PC-3 (cell line): ENCODE measurements at regions not wholly inside any gene's neighbourhood (a gene's known extent, or its start where the extent isn't known, plus 50 kb on each side); places are given as distances from the start of the nearest gene placed in this dataset.

Source experiments
- ATAC-seq: fragments of 200-7000 bp; cut with Tn5 transposase; 2 replicates; pipeline ENCODE4 v1.9.1; 2020; ENCODE audit warnings: mild to moderate bottlenecking, moderate library complexity
- BruUV-seq: library from RNA; stranded (reverse); fragments of 400-500 nt; replicated peaks from 2 replicates; lab custom pipeline; 2021; lab: Mats Ljungman, UMichigan
- CTCF ChIA-PET: fragments of 300-600 bp; sonication (Branson Sonifier 250); formaldehyde crosslinking; loops from one replicate; lab custom pipeline; 2022; ENCODE audit warnings: antibody characterized with exemption; lab: Charles Lee
- POLR2A ChIA-PET: fragments of 300-600 bp; sonication (Branson Sonifier 250); formaldehyde crosslinking; loops from one replicate; lab custom pipeline; 2022; ENCODE audit warnings: antibody characterized with exemption; ENCODE audit not compliant: unreplicated experiment; lab: Charles Lee
- DNase-seq: peaks from one replicate; pipeline ENCODE4 v3.0.0-alpha.2; 2015
- H2AFZ ChIP-seq: fragments of 300-600 bp; sonication (generic); 2 replicates; pipeline ENCODE4 v1.6.0; 2016; ENCODE audit warnings: antibody characterized with exemption, low read length
- H3F3A ChIP-seq: fragments of 300-600 bp; sonication (generic); one replicate; pipeline ENCODE4 v1.6.0; 2017; ENCODE audit warnings: antibody characterized with exemption, low read length, control low read depth, mild to moderate bottlenecking; ENCODE audit not compliant: unreplicated experiment
- H3K27ac ChIP-seq: fragments of 300-600 bp; sonication (generic); 2 replicates; pipeline ENCODE4 v1.5.1; 2016; ENCODE audit warnings: mild to moderate bottlenecking, low read length
- H3K27me3 ChIP-seq: fragments of 300-600 bp; sonication (generic); 2 replicates; pipeline ENCODE4 v1.6.1; 2016; ENCODE audit warnings: low read length, mixed read lengths
- H3K36me3 ChIP-seq: fragments of 300-600 bp; sonication (generic); 2 replicates; pipeline ENCODE4 v1.6.1; 2016; ENCODE audit warnings: low read depth, mixed run types, low read length, mixed read lengths
- H3K4me1 ChIP-seq: fragments of 300-600 bp; sonication (generic); 2 replicates; pipeline ENCODE4 v1.5.1; 2016; ENCODE audit warnings: low read length; ENCODE audit not compliant: insufficient read depth
- H3K4me2 ChIP-seq: fragments of 300-600 bp; sonication (generic); 2 replicates; pipeline ENCODE4 v1.6.0; 2016; ENCODE audit warnings: low read length
- H3K4me3 ChIP-seq: fragments of 300-600 bp; sonication (generic); 2 replicates; pipeline ENCODE4 v1.5.1; 2016; ENCODE audit warnings: mild to moderate bottlenecking, low read length, mixed read lengths
- H3K79me2 ChIP-seq: fragments of 300-600 bp; sonication (generic); 2 replicates; pipeline ENCODE4 v1.6.1; 2017; ENCODE audit warnings: low read length, mixed read lengths
- H3K9ac ChIP-seq: fragments of 300-600 bp; sonication (generic); 2 replicates; pipeline ENCODE4 v1.6.0; 2016; ENCODE audit warnings: mild to moderate bottlenecking, low read length
- H3K9me2 ChIP-seq: fragments of 300-600 bp; sonication (generic); replicated peaks from 2 replicates; pipeline ENCODE4 v1.6.1; 2016; ENCODE audit warnings: mixed run types, low read length, mixed read lengths
- H3K9me3 ChIP-seq: fragments of 300-600 bp; sonication (generic); 2 replicates; pipeline ENCODE4 v1.6.1; 2016; ENCODE audit warnings: low read length, mixed read lengths
- H4K20me1 ChIP-seq: fragments of 300-600 bp; sonication (generic); 2 replicates; pipeline ENCODE4 v1.6.1; 2016; ENCODE audit warnings: low read length, mixed read lengths
- CTCF ChIP-seq: fragments of 300-600 bp; sonication (generic); conservative IDR thresholded peaks from 2 replicates; pipeline ENCODE4 v1.5.1; 2017; ENCODE audit warnings: antibody characterized with exemption, low read depth, mild to moderate bottlenecking, low read length
- EZH2 ChIP-seq: fragments of 300-600 bp; sonication (generic); IDR thresholded peaks from one replicate; pipeline ENCODE4 v1.6.1; 2017; ENCODE audit warnings: antibody characterized with exemption, mild to moderate bottlenecking, low read length; ENCODE audit not compliant: unreplicated experiment
- EZH2phosphoT487 ChIP-seq: fragments of 300-600 bp; sonication (generic); IDR thresholded peaks from 2 replicates; pipeline ENCODE4 v1.6.1; 2018; ENCODE audit warnings: mild to moderate bottlenecking, antibody characterized with exemption, low read length, borderline replicate concordance
- intact Hi-C: fragments of 100-400 bp; cut with micrococcal nuclease; formaldehyde crosslinking; loops from 2 replicates; pipeline ENCODE4 v1.9.0; 2023

GRCh38 chrX:122421434-122422121 is 762.5 kb upstream of the GRIA3 start:
- no peak for DNase-seq
- no peak overlapping the region for H3K4me2 ChIP-seq
- H3K4me1 ChIP-seq = no peaks in the 10 kb centered on the region
- no peaks in the 10 kb centered on the region for H3K79me2 ChIP-seq
- H3K9ac ChIP-seq = no peak overlapping the region
- H3K36me3 ChIP-seq = no peaks in the 10 kb centered on the region
- H3K27me3 ChIP-seq = no peaks in the 10 kb centered on the region
- ChIA-PET POLR2A (no interaction called here), CTCF (no interaction called here)
- no peak overlapping the region for H2AFZ ChIP-seq
- H4K20me1 ChIP-seq = no peaks in the 10 kb centered on the region
- no peak overlapping the region for H3K27ac ChIP-seq
- ATAC-seq = no peak
- no TSS peak for BruUV-seq
- no peaks in the 10 kb centered on the region for H3K9me2 ChIP-seq
- no peaks in the 10 kb centered on the region for H3K9me3 ChIP-seq
- no peak for TF ChIP-seq EZH2
- no peak for TF ChIP-seq EZH2phosphoT487
- no peak for TF ChIP-seq CTCF
- H3F3A ChIP-seq = no peaks in the 10 kb centered on the region
- intact Hi-C loops = no loop called here
- H3K4me3 ChIP-seq = no peak overlapping the region

DNA sequence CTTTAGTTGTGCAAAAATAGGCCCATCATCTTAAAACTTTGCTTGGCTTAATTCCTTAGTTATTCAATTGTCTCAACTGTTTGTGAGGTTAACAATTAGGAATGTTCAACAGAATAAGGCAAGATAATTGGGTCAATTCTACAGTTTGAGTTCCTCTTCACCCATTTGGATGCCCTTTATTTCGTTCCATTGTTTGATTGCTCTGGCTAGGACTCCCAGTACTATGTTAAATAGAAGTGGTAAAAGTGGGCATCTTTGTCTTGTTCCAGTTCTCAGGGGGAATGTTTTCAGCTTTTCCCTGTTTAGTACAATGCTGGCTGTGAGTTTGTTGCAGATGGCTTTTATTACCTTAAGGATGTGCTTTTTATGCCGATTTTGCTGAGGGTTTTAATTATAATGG is 761.5 kb upstream of the GRIA3 start:
- H3K27me3 ChIP-seq = no peaks in the 10 kb centered on the region
- H3K79me2 ChIP-seq = no peaks in the 10 kb centered on the region
- no peak overlapping the region for H3K4me3 ChIP-seq
- no peaks in the 10 kb centered on the region for H3F3A ChIP-seq
- ChIA-PET POLR2A (no interaction called here), CTCF (no interaction called here)
- H2AFZ ChIP-seq = no peak overlapping the region
- H3K4me2 ChIP-seq = no peak overlapping the region
- no peaks in the 10 kb centered on the region for H4K20me1 ChIP-seq
- intact Hi-C loops = no loop called here
- H3K36me3 ChIP-seq = no peaks in the 10 kb centered on the region
- H3K9me2 ChIP-seq = no peaks in the 10 kb centered on the region
- no peaks in the 10 kb centered on the region for H3K4me1 ChIP-seq
- ATAC-seq = no peak
- no peak for TF ChIP-seq CTCF
- no peak for TF ChIP-seq EZH2
- TF ChIP-seq EZH2phosphoT487 = no peak
- DNase-seq = no peak
- no TSS peak for BruUV-seq
- no peaks in the 10 kb centered on the region for H3K9me3 ChIP-seq
- H3K9ac ChIP-seq = no peak overlapping the region
- H3K27ac ChIP-seq = no peak overlapping the region

DNA sequence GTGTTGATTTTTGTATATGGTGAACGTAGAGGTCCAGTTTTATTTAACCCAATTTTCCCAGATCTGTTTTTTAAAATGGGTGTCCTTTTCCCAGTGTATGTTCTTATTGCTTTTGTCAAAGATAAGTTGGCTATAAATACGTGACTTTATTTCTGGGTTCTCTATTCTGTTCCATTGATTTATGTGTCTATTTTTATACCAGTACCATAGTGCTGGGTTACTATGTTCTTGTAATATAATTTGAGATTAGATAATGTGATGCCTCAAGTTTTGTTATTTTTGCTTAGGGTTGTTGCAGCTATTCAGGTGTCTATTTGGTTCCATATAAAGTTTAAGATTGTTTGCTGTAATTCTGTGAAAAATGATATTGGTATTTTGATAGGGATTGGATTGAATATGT is 749.1 kb upstream of the GRIA3 start:
- H3K9ac ChIP-seq = no peak overlapping the region
- no peak overlapping the region for H3K4me2 ChIP-seq
- H2AFZ ChIP-seq = no peak overlapping the region
- H3F3A ChIP-seq = no peaks in the 10 kb centered on the region
- H4K20me1 ChIP-seq = no peaks in the 10 kb centered on the region
- H3K4me3 ChIP-seq = no peak overlapping the region
- intact Hi-C loops = no loop called here
- TF ChIP-seq EZH2 = no peak
- TF ChIP-seq EZH2phosphoT487 = no peak
- TF ChIP-seq CTCF = no peak
- 0 out of 2 replicates have a peak, but pooled peaks cover 5% of the 10 kb centered on the region for H3K9me3 ChIP-seq
- no peak overlapping the region for H3K27ac ChIP-seq
- no peaks in the 10 kb centered on the region for H3K79me2 ChIP-seq
- ATAC-seq (no peak), DNase-seq (no peak)
- no TSS peak for BruUV-seq
- ChIA-PET CTCF (no interaction called here), POLR2A (no interaction called here)
- no peaks in the 10 kb centered on the region for H3K27me3 ChIP-seq
- no peaks in the 10 kb centered on the region for H3K36me3 ChIP-seq
- no peaks in the 10 kb centered on the region for H3K4me1 ChIP-seq
- H3K9me2 ChIP-seq = no peaks in the 10 kb centered on the region
